Choroid plexus epithelial cell (primary cell): ENCODE measurements at regions not wholly inside any gene's neighbourhood (a gene's known extent, or its start where the extent isn't known, plus 50 kb on each side); places are given as distances from the start of the nearest gene placed in this dataset.

Source experiments
- DNase-seq: peaks from one replicate; pipeline ENCODE4 v3.0.0-alpha.2; 2010; ENCODE audit warnings: low read depth
- H3K4me3 ChIP-seq: 2 replicates; pipeline ENCODE4 v1.5.1; 2011; ENCODE audit warnings: low read depth, mild to moderate bottlenecking, control low read depth, low read length, moderate library complexity
- TF ChIP-seq, protein P1 (sequence below): conservative IDR thresholded peaks from 2 replicates; pipeline ENCODE4 v1.5.1; 2011; ENCODE audit warnings: low read depth, mild to moderate bottlenecking, control low read depth, inconsistent platforms, low read length, moderate library complexity

DNA sequence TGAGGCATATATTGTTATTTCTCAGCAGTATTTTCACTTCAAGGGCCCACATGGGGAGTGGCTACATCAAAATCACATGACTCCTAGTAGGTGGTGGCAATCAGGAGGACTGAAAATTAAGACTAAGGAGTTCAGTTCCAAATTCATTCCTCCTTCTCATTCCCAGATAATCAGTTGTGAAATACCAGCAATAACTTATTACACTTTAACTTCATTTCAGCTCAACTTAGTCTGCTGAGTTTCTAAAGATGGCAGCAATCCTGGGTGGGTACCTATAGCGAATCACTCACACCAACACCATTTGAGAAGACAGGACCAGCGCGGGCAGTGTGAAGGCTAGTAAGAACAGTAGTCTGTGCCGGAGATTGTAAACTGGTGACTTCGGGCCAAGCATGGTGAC is 63.9 kb upstream of the SLC10A2 start:
- no peak for DNase-seq
- no peak overlapping the region for H3K4me3 ChIP-seq
- TF ChIP-seq, protein P1, sequence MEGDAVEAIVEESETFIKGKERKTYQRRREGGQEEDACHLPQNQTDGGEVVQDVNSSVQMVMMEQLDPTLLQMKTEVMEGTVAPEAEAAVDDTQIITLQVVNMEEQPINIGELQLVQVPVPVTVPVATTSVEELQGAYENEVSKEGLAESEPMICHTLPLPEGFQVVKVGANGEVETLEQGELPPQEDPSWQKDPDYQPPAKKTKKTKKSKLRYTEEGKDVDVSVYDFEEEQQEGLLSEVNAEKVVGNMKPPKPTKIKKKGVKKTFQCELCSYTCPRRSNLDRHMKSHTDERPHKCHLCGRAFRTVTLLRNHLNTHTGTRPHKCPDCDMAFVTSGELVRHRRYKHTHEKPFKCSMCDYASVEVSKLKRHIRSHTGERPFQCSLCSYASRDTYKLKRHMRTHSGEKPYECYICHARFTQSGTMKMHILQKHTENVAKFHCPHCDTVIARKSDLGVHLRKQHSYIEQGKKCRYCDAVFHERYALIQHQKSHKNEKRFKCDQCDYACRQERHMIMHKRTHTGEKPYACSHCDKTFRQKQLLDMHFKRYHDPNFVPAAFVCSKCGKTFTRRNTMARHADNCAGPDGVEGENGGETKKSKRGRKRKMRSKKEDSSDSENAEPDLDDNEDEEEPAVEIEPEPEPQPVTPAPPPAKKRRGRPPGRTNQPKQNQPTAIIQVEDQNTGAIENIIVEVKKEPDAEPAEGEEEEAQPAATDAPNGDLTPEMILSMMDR, result no peak
